Parathyroid adenoma (tissue), 2 donors: ENCODE measurements at regions not wholly inside any gene's neighbourhood (a gene's known extent, or its start where the extent isn't known, plus 50 kb on each side); places are given as distances from the start of the nearest gene placed in this dataset.

Source experiments
- H2AFZ ChIP-seq: fragments of 300-600 bp; sonication (generic); one replicate; pipeline ENCODE4 v1.7.0; 2017; ENCODE audit warnings: antibody characterized with exemption, mild to moderate bottlenecking
- H3K27ac ChIP-seq: fragments of 300-600 bp; sonication (generic); one replicate; pipeline ENCODE4 v1.7.0; 2017
- H3K27me3 ChIP-seq: fragments of 300-600 bp; sonication (generic); one replicate; pipeline ENCODE4 v1.7.0; 2017; ENCODE audit warnings: low read length; ENCODE audit not compliant: control insufficient read depth, insufficient read depth
- H3K36me3 ChIP-seq: fragments of 300-600 bp; sonication (generic); one replicate; pipeline ENCODE4 v1.7.0; 2017; ENCODE audit warnings: low read length; ENCODE audit not compliant: control insufficient read depth, insufficient read depth
- H3K4me1 ChIP-seq: fragments of 300-600 bp; sonication (generic); one replicate; pipeline ENCODE4 v1.7.0; 2017; ENCODE audit warnings: control low read depth
- H3K4me2 ChIP-seq: fragments of 300-600 bp; sonication (generic); one replicate; pipeline ENCODE4 v1.7.0; 2017; ENCODE audit warnings: low read length
- H3K4me3 ChIP-seq: fragments of 300-600 bp; sonication (generic); one replicate; pipeline ENCODE4 v1.7.0; 2017; ENCODE audit warnings: low read depth, low read length
- H3K79me2 ChIP-seq: fragments of 300-600 bp; sonication (generic); one replicate; pipeline ENCODE4 v1.7.0; 2017; ENCODE audit warnings: control low read depth
- H3K9ac ChIP-seq: fragments of 300-600 bp; sonication (generic); one replicate; pipeline ENCODE4 v1.7.0; 2017; ENCODE audit warnings: mild to moderate bottlenecking
- H3K9me3 ChIP-seq: fragments of 300-600 bp; sonication (generic); one replicate; pipeline ENCODE4 v1.7.0; 2017; ENCODE audit warnings: low read length; ENCODE audit not compliant: control insufficient read depth
- CTCF ChIP-seq: fragments of 300-600 bp; sonication (generic); IDR thresholded peaks from one replicate; pipeline ENCODE4 v1.7.0; 2017; ENCODE audit warnings: antibody characterized with exemption, mild to moderate bottlenecking
- donor health status: primary hyperparathyroidism.

DNA sequence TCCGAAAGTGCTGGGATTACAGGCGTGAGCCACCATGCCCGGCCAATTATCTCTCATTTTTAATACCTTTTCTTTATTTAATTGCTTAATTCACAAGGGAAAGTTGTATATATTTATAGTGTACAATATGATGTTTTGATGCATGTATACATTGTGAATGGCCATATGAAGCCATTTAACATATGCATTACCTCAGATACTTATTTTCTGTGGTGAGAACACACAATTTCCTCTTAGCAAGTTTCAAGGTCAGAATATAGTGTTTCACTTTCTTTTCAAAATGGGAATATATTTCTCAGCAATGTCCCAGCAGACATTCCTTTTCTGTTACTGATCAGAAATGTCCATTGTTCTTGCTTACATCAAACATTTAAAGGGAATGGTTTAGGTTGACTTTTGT, 1596.3 kb downstream of the MAT2B start:
- no peak overlapping the region for H2AFZ ChIP-seq
- no peak overlapping the region for H3K4me3 ChIP-seq
- H3K4me1 ChIP-seq, result no peaks in the 10 kb centered on the region
- no peak for TF ChIP-seq CTCF
- H3K27ac ChIP-seq, result no peak overlapping the region
- no peaks in the 10 kb centered on the region for H3K9me3 ChIP-seq
- H3K36me3 ChIP-seq, result no peaks in the 10 kb centered on the region
- no peaks in the 10 kb centered on the region for H3K79me2 ChIP-seq
- H3K9ac ChIP-seq, result no peak overlapping the region
- H3K4me2 ChIP-seq, result no peak overlapping the region
- H3K27me3 ChIP-seq, result no peaks in the 10 kb centered on the region

- no peak overlapping the region for H3K9ac ChIP-seq
- H3K36me3 ChIP-seq, result no peaks in the 10 kb centered on the region
- no peaks in the 10 kb centered on the region for H3K27me3 ChIP-seq
- no peak overlapping the region for H3K4me2 ChIP-seq
- H3K4me1 ChIP-seq, result no peaks in the 10 kb centered on the region
- no peak overlapping the region for H2AFZ ChIP-seq
- H3K4me3 ChIP-seq, result no peak overlapping the region
- TF ChIP-seq CTCF, result no peak
- no peaks in the 10 kb centered on the region for H3K79me2 ChIP-seq
- no peaks in the 10 kb centered on the region for H3K9me3 ChIP-seq
- no peak overlapping the region for H3K27ac ChIP-seq
Measured at GRCh38 chr5:165104611-165105010, 1599.2 kb downstream of the MAT2B start.

DNA sequence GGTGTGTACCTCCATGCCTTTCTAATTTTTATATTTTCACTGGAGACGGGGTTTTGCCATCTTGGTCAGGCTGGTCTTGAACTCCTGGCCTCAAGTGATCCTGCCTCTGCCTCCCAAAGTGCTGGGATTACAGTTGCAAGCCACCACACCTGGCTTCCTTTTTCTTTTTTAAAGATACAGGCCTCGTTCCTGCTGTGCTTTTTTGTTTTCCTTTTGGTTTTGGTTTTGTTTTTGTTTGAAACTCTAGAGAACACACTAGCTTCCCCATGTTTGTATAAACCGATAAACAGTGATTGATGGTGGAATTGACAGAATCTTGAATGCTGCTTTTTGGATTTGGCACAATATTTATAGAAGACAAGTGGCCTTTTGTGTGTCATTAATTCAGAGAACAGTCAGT, 1603.4 kb downstream of the MAT2B start:
- Histone ChIP-seq H3K4me2 (no peak overlapping the region), H3K9me3 (no peaks in the 10 kb centered on the region), H3K4me3 (no peak overlapping the region), H3K79me2 (no peaks in the 10 kb centered on the region), H3K27ac (no peak overlapping the region), H3K36me3 (no peaks in the 10 kb centered on the region), H3K27me3 (no peaks in the 10 kb centered on the region), H3K4me1 (no peaks in the 10 kb centered on the region), H2AFZ (no peak overlapping the region), H3K9ac (no peak overlapping the region)
- no peak for TF ChIP-seq CTCF

- no peak for TF ChIP-seq CTCF
- no peak overlapping the region for H3K27ac ChIP-seq
Measured at GRCh38 chr5:165119175-165119574, 1613.8 kb downstream of the MAT2B start.

DNA sequence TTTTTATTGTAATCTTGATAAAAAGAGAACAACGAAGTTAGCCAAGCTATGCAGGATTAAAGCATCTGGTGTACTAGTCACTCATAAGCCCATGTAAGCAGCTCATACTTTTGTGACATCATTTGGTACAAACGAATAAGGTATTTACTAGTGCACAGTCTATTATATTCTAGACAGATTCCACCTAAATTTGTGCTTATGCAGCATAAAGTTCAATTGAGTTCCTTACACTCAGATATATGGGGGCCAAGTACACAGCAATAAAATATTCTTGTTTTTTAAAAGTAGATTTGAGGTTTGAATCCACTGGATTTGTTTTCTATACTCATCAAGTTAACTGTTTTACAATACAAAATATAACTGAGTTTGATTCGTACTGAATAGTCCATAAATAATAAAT, 1621.2 kb downstream of the MAT2B start:
- TF ChIP-seq CTCF, result no peak
- H3K79me2 ChIP-seq, result no peaks in the 10 kb centered on the region
- no peak overlapping the region for H3K9ac ChIP-seq
- H3K4me1 ChIP-seq, result no peaks in the 10 kb centered on the region
- H3K4me2 ChIP-seq, result no peak overlapping the region
- no peaks in the 10 kb centered on the region for H3K36me3 ChIP-seq
- H3K27me3 ChIP-seq, result no peaks in the 10 kb centered on the region
- no peaks in the 10 kb centered on the region for H3K9me3 ChIP-seq
- no peak overlapping the region for H2AFZ ChIP-seq
- H3K27ac ChIP-seq, result no peak overlapping the region
- no peak overlapping the region for H3K4me3 ChIP-seq

More at GRCh38 chr5:165119175-165119574, 1613.8 kb downstream of the MAT2B start:
- no peaks in the 10 kb centered on the region for H3K9me3 ChIP-seq
- no peaks in the 10 kb centered on the region for H3K27me3 ChIP-seq
- H3K4me1 ChIP-seq, result no peaks in the 10 kb centered on the region
- H3K4me2 ChIP-seq, result no peak overlapping the region
- no peak overlapping the region for H3K9ac ChIP-seq
- no peaks in the 10 kb centered on the region for H3K79me2 ChIP-seq
- H3K36me3 ChIP-seq, result no peaks in the 10 kb centered on the region
- H2AFZ ChIP-seq, result no peak overlapping the region
- no peak overlapping the region for H3K4me3 ChIP-seq
